OCI-LY1 (cell line): ENCODE measurements at regions not wholly inside any gene's neighbourhood (a gene's known extent, or its start where the extent isn't known, plus 50 kb on each side); places are given as distances from the start of the nearest gene placed in this dataset.
"Not testable (repeated sequence)": the region's sequence is repeated elsewhere in the genome, so short reads cannot be mapped to it uniquely, and the experiment has no call there.

ENCODE experiments used
- H2AFZ ChIP-seq: fragments of 200-600 bp; sonication (generic), shearing (Covaris generic); 2 replicates; pipeline ENCODE4 v1.6.0; 2014; ENCODE audit warnings: antibody characterized with exemption, mild to moderate bottlenecking, low read length
- H3F3A ChIP-seq: fragments of 200-600 bp; sonication (generic), shearing (Covaris generic); 2 replicates; pipeline ENCODE4 v1.6.0; 2014; ENCODE audit warnings: mild to moderate bottlenecking, antibody characterized with exemption, low read length, moderate library complexity; ENCODE audit not compliant: insufficient read depth
- H3K27ac ChIP-seq: fragments of 200-600 bp; sonication (generic); 2 replicates; pipeline ENCODE4 v1.5.1; 2014; ENCODE audit warnings: low read length, mixed run types, mild to moderate bottlenecking, low read depth; ENCODE audit not compliant: poor library complexity, severe bottlenecking
- H3K27me3 ChIP-seq: fragments of 200-600 bp; sonication (generic); 2 replicates; pipeline ENCODE4 v1.6.0; 2014; ENCODE audit warnings: antibody characterized with exemption, mild to moderate bottlenecking, low read length, moderate library complexity; ENCODE audit not compliant: insufficient read depth
- H3K36me3 ChIP-seq: fragments of 200-600 bp; sonication (generic); 2 replicates; pipeline ENCODE4 v1.6.1; 2014; ENCODE audit warnings: mild to moderate bottlenecking, antibody characterized with exemption, low read length, moderate library complexity, mixed read lengths; ENCODE audit not compliant: insufficient read depth
- H3K4me1 ChIP-seq: fragments of 200-600 bp; sonication (generic); 2 replicates; pipeline ENCODE4 v1.5.1; 2014; ENCODE audit warnings: mild to moderate bottlenecking, low read length, moderate library complexity; ENCODE audit not compliant: insufficient read depth, severe bottlenecking
- H3K4me2 ChIP-seq: fragments of 200-600 bp; sonication (generic), shearing (Covaris generic); 2 replicates; pipeline ENCODE4 v1.6.1; 2014; ENCODE audit warnings: low read length
- H3K4me3 ChIP-seq: fragments of 200-600 bp; sonication (generic); 2 replicates; pipeline ENCODE4 v1.5.1; 2014; ENCODE audit warnings: low read length, low read depth, mild to moderate bottlenecking, mixed read lengths; ENCODE audit not compliant: poor library complexity, severe bottlenecking
- H3K79me2 ChIP-seq: fragments of 200-600 bp; shearing (Covaris generic); 2 replicates; pipeline ENCODE4 v1.6.1; 2016; ENCODE audit warnings: mixed run types, low read length, mixed read lengths; ENCODE audit not compliant: insufficient read depth
- H3K9ac ChIP-seq: fragments of 200-600 bp; sonication (generic), shearing (Covaris generic); 2 replicates; pipeline ENCODE4 v1.6.1; 2014; ENCODE audit warnings: mild to moderate bottlenecking, low read length, mixed read lengths
- H3K9me2 ChIP-seq: fragments of 200-600 bp; sonication (generic), shearing (Covaris generic); 2 replicates; pipeline ENCODE4 v1.6.1; 2014; ENCODE audit warnings: low read depth, mild to moderate bottlenecking, low read length, mixed read lengths
- H3K9me3 ChIP-seq: fragments of 200-600 bp; shearing (Covaris generic); 2 replicates; pipeline ENCODE4 v1.6.1; 2014; ENCODE audit warnings: low read length, mixed read lengths
- H4K20me1 ChIP-seq: fragments of 200-600 bp; sonication (generic), shearing (Covaris generic); 2 replicates; pipeline ENCODE4 v1.6.0; 2016; ENCODE audit warnings: mild to moderate bottlenecking, low read length; ENCODE audit not compliant: insufficient read depth
- EZH2 ChIP-seq: fragments of 200-600 bp; sonication (generic), shearing (Covaris generic); IDR thresholded peaks from 2 replicates; pipeline ENCODE4 v1.8.0; 2017; ENCODE audit warnings: borderline replicate concordance, mixed run types, mild to moderate bottlenecking, antibody characterized with exemption, low read length, moderate library complexity, mixed read lengths
- TF ChIP-seq, protein P1 (sequence below): fragments of 200-600 bp; sonication (generic), shearing (Covaris generic); IDR thresholded peaks from 2 replicates; pipeline ENCODE4 v1.5.1; 2017; ENCODE audit warnings: mild to moderate bottlenecking, antibody characterized with exemption, low read length, moderate library complexity, mixed read lengths

DNA sequence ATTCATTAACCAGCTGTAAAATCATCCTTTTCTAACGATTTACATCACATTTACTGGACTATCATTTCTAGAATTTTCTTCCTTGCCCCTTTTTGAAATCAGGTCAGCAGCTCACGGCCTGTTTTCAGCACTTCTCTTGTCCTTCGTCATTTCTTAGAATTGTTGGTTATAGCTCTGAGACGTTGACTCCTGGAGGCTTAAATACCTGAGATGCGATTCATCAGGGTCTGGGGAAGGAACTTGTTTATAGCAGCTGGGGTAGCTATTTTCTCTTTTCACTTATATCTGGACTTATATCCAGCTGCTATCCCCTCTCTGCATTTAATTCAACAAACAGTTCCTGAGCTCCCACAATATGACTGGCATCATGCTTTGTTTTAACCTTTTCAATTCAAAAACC is 338.7 kb upstream of the TNRC6C start:
- Histone ChIP-seq H3K27ac (no peak overlapping the region), H3K4me2 (no peak overlapping the region), H4K20me1 (no peaks in the 10 kb centered on the region), H3F3A (no peaks in the 10 kb centered on the region), H2AFZ (no peak overlapping the region), H3K4me3 (no peak overlapping the region), H3K79me2 (no peaks in the 10 kb centered on the region), H3K4me1 (no peaks in the 10 kb centered on the region), H3K36me3 (no peaks in the 10 kb centered on the region; the same call in 1 of the 2 replicates), H3K27me3 (no peaks in the 10 kb centered on the region; the same call in 1 of the 2 replicates), H3K9me2 (no peaks in the 10 kb centered on the region), H3K9ac (no peak overlapping the region), H3K9me3 (no peaks in the 10 kb centered on the region)
- TF ChIP-seq, protein P1, sequence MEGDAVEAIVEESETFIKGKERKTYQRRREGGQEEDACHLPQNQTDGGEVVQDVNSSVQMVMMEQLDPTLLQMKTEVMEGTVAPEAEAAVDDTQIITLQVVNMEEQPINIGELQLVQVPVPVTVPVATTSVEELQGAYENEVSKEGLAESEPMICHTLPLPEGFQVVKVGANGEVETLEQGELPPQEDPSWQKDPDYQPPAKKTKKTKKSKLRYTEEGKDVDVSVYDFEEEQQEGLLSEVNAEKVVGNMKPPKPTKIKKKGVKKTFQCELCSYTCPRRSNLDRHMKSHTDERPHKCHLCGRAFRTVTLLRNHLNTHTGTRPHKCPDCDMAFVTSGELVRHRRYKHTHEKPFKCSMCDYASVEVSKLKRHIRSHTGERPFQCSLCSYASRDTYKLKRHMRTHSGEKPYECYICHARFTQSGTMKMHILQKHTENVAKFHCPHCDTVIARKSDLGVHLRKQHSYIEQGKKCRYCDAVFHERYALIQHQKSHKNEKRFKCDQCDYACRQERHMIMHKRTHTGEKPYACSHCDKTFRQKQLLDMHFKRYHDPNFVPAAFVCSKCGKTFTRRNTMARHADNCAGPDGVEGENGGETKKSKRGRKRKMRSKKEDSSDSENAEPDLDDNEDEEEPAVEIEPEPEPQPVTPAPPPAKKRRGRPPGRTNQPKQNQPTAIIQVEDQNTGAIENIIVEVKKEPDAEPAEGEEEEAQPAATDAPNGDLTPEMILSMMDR, result no peak
- no peak for TF ChIP-seq EZH2

DNA sequence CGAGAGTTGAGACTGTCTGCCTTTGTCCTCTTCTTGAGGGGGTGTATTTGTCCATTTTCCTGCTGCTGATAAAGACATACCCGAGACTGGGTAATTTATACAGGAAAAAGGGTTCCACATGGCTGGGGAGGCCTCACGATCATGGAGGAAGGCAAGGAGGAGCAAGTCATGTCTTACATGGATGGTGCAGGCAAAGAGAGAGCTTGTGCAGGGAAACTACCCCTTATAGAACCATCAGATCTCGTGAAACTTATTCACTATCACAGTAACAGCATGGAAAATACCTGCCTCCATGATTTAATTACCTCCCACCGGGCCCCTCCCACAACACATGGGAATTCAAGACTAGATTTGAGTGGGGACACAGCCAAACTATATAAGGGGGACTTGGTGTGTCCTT is 338.2 kb upstream of the TNRC6C start:
- no peaks in the 10 kb centered on the region for H3K79me2 ChIP-seq
- no peaks in the 10 kb centered on the region; the same call in 1 of the 2 replicates for H3K27me3 ChIP-seq
- no peaks in the 10 kb centered on the region for H3K9me3 ChIP-seq
- no peak overlapping the region for H3K27ac ChIP-seq
- no peak overlapping the region for H3K9ac ChIP-seq
- no peaks in the 10 kb centered on the region for H3K9me2 ChIP-seq
- no peaks in the 10 kb centered on the region for H3K4me1 ChIP-seq
- no peak overlapping the region for H3K4me2 ChIP-seq
- no peaks in the 10 kb centered on the region for H3F3A ChIP-seq
- TF ChIP-seq, protein P1, result no peak
- no peak for TF ChIP-seq EZH2
- H3K36me3 ChIP-seq, result no peaks in the 10 kb centered on the region; the same call in 1 of the 2 replicates
- no peaks in the 10 kb centered on the region for H4K20me1 ChIP-seq
- no peak overlapping the region for H2AFZ ChIP-seq
- H3K4me3 ChIP-seq, result no peak overlapping the region

DNA sequence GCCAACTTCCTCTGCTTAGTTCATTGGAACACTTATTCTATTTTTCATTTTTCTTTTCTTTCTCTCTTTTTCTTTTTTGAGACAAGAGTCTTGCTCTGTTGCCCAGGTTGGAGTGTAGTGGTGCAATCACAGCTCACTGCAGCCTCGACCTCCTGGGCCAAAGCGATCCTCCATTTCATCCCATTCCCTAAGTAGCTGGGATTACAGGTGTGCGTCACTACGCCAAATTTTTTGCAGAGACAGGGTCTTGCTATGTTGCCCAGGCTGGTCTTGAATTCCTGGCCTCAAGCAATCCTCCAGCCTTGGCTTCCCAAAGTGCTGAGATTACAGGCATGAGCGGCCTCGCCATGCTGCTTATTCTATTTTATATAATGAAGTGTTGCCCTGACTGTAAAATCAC is 336.4 kb upstream of the TNRC6C start:
- H4K20me1 ChIP-seq, H3K27me3 ChIP-seq, H3K27ac ChIP-seq, H3K79me2 ChIP-seq, H2AFZ ChIP-seq, H3F3A ChIP-seq, H3K9ac ChIP-seq, H3K9me3 ChIP-seq, H3K9me2 ChIP-seq, H3K4me3 ChIP-seq, H3K4me2 ChIP-seq, H3K4me1 ChIP-seq, H3K36me3 ChIP-seq: not testable (repeated sequence)

GRCh38 chr17:77622647-77623046 is 335.9 kb upstream of the TNRC6C start:
- no peak for TF ChIP-seq EZH2
- TF ChIP-seq, protein P1, result no peak
- no peaks in the 10 kb centered on the region; the same call in 1 of the 2 replicates for H3K36me3 ChIP-seq
- no peaks in the 10 kb centered on the region for H4K20me1 ChIP-seq
- no peak overlapping the region for H3K4me3 ChIP-seq
- H3K4me1 ChIP-seq, result no peaks in the 10 kb centered on the region
- no peaks in the 10 kb centered on the region for H3F3A ChIP-seq
- H3K4me2 ChIP-seq, result no peak overlapping the region
- no peaks in the 10 kb centered on the region for H3K79me2 ChIP-seq
- no peaks in the 10 kb centered on the region; the same call in 1 of the 2 replicates for H3K27me3 ChIP-seq
- H3K9me3 ChIP-seq, result no peaks in the 10 kb centered on the region
- no peaks in the 10 kb centered on the region for H3K9me2 ChIP-seq
- no peak overlapping the region for H3K9ac ChIP-seq
- H2AFZ ChIP-seq, result no peak overlapping the region
- H3K27ac ChIP-seq, result no peak overlapping the region

DNA sequence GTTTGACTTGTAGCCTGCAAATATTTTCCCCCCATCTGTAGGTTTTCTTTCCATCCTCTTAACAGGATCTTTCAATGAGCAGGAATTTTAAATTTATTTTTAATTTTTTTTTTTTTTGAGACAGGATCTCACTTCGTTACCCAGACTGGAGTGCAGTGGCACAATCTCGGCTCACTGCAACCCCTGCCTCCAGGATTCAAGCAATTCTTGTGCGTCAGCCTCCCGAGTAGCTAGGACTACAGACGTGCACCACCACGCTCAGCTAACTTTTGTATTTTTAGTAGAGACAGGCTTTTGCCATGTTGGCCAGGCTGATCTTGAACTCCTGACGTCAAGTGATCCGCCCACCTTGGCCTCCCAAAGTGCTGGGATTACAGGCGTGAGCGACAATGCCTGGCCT is 335.2 kb upstream of the TNRC6C start:
- H2AFZ ChIP-seq, H3K27ac ChIP-seq, H3F3A ChIP-seq, H3K27me3 ChIP-seq, H3K9me3 ChIP-seq, H3K4me3 ChIP-seq, H3K36me3 ChIP-seq, H3K9ac ChIP-seq, H3K4me2 ChIP-seq, H4K20me1 ChIP-seq, H3K79me2 ChIP-seq, H3K9me2 ChIP-seq, H3K4me1 ChIP-seq: not testable (repeated sequence)
